OCI-LY1 (cell line): ENCODE measurements at regions not wholly inside any gene's neighbourhood (a gene's known extent, or its start where the extent isn't known, plus 50 kb on each side); places are given as distances from the start of the nearest gene placed in this dataset.

ENCODE experiments used
- H2AFZ ChIP-seq: fragments of 200-600 bp; sonication (generic), shearing (Covaris generic); 2 replicates; pipeline ENCODE4 v1.6.0; 2014; ENCODE audit warnings: antibody characterized with exemption, mild to moderate bottlenecking, low read length
- H3F3A ChIP-seq: fragments of 200-600 bp; sonication (generic), shearing (Covaris generic); 2 replicates; pipeline ENCODE4 v1.6.0; 2014; ENCODE audit warnings: mild to moderate bottlenecking, antibody characterized with exemption, low read length, moderate library complexity; ENCODE audit not compliant: insufficient read depth
- H3K27ac ChIP-seq: fragments of 200-600 bp; sonication (generic); 2 replicates; pipeline ENCODE4 v1.5.1; 2014; ENCODE audit warnings: low read length, mixed run types, mild to moderate bottlenecking, low read depth; ENCODE audit not compliant: poor library complexity, severe bottlenecking
- H3K27me3 ChIP-seq: fragments of 200-600 bp; sonication (generic); 2 replicates; pipeline ENCODE4 v1.6.0; 2014; ENCODE audit warnings: antibody characterized with exemption, mild to moderate bottlenecking, low read length, moderate library complexity; ENCODE audit not compliant: insufficient read depth
- H3K36me3 ChIP-seq: fragments of 200-600 bp; sonication (generic); 2 replicates; pipeline ENCODE4 v1.6.1; 2014; ENCODE audit warnings: mild to moderate bottlenecking, antibody characterized with exemption, low read length, moderate library complexity, mixed read lengths; ENCODE audit not compliant: insufficient read depth
- H3K4me1 ChIP-seq: fragments of 200-600 bp; sonication (generic); 2 replicates; pipeline ENCODE4 v1.5.1; 2014; ENCODE audit warnings: mild to moderate bottlenecking, low read length, moderate library complexity; ENCODE audit not compliant: insufficient read depth, severe bottlenecking
- H3K4me2 ChIP-seq: fragments of 200-600 bp; sonication (generic), shearing (Covaris generic); 2 replicates; pipeline ENCODE4 v1.6.1; 2014; ENCODE audit warnings: low read length
- H3K4me3 ChIP-seq: fragments of 200-600 bp; sonication (generic); 2 replicates; pipeline ENCODE4 v1.5.1; 2014; ENCODE audit warnings: low read length, low read depth, mild to moderate bottlenecking, mixed read lengths; ENCODE audit not compliant: poor library complexity, severe bottlenecking
- H3K79me2 ChIP-seq: fragments of 200-600 bp; shearing (Covaris generic); 2 replicates; pipeline ENCODE4 v1.6.1; 2016; ENCODE audit warnings: mixed run types, low read length, mixed read lengths; ENCODE audit not compliant: insufficient read depth
- H3K9ac ChIP-seq: fragments of 200-600 bp; sonication (generic), shearing (Covaris generic); 2 replicates; pipeline ENCODE4 v1.6.1; 2014; ENCODE audit warnings: mild to moderate bottlenecking, low read length, mixed read lengths
- H3K9me2 ChIP-seq: fragments of 200-600 bp; sonication (generic), shearing (Covaris generic); 2 replicates; pipeline ENCODE4 v1.6.1; 2014; ENCODE audit warnings: low read depth, mild to moderate bottlenecking, low read length, mixed read lengths
- H3K9me3 ChIP-seq: fragments of 200-600 bp; shearing (Covaris generic); 2 replicates; pipeline ENCODE4 v1.6.1; 2014; ENCODE audit warnings: low read length, mixed read lengths
- H4K20me1 ChIP-seq: fragments of 200-600 bp; sonication (generic), shearing (Covaris generic); 2 replicates; pipeline ENCODE4 v1.6.0; 2016; ENCODE audit warnings: mild to moderate bottlenecking, low read length; ENCODE audit not compliant: insufficient read depth
- EZH2 ChIP-seq: fragments of 200-600 bp; sonication (generic), shearing (Covaris generic); IDR thresholded peaks from 2 replicates; pipeline ENCODE4 v1.8.0; 2017; ENCODE audit warnings: borderline replicate concordance, mixed run types, mild to moderate bottlenecking, antibody characterized with exemption, low read length, moderate library complexity, mixed read lengths
- TF ChIP-seq, protein P1 (sequence below): fragments of 200-600 bp; sonication (generic), shearing (Covaris generic); IDR thresholded peaks from 2 replicates; pipeline ENCODE4 v1.5.1; 2017; ENCODE audit warnings: mild to moderate bottlenecking, antibody characterized with exemption, low read length, moderate library complexity, mixed read lengths

- H3K27ac ChIP-seq: no peak overlapping the region
- no peaks in the 10 kb centered on the region for H3K27me3 ChIP-seq
- no peak overlapping the region for H3K9ac ChIP-seq
- no peaks in the 10 kb centered on the region for H3K79me2 ChIP-seq
- no peaks in the 10 kb centered on the region for H3K9me2 ChIP-seq
- H2AFZ ChIP-seq: no peak overlapping the region
- no peak overlapping the region for H3K4me3 ChIP-seq
- H3F3A ChIP-seq: no peaks in the 10 kb centered on the region
- no peaks in the 10 kb centered on the region for H3K4me1 ChIP-seq
- no peaks in the 10 kb centered on the region for H3K9me3 ChIP-seq
- H4K20me1 ChIP-seq: no peaks in the 10 kb centered on the region
- TF ChIP-seq, protein P1, sequence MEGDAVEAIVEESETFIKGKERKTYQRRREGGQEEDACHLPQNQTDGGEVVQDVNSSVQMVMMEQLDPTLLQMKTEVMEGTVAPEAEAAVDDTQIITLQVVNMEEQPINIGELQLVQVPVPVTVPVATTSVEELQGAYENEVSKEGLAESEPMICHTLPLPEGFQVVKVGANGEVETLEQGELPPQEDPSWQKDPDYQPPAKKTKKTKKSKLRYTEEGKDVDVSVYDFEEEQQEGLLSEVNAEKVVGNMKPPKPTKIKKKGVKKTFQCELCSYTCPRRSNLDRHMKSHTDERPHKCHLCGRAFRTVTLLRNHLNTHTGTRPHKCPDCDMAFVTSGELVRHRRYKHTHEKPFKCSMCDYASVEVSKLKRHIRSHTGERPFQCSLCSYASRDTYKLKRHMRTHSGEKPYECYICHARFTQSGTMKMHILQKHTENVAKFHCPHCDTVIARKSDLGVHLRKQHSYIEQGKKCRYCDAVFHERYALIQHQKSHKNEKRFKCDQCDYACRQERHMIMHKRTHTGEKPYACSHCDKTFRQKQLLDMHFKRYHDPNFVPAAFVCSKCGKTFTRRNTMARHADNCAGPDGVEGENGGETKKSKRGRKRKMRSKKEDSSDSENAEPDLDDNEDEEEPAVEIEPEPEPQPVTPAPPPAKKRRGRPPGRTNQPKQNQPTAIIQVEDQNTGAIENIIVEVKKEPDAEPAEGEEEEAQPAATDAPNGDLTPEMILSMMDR: no peak
- no peak for TF ChIP-seq EZH2
- H3K36me3 ChIP-seq: no peaks in the 10 kb centered on the region
- no peak overlapping the region for H3K4me2 ChIP-seq
Observed at GRCh38 chr1:239262538-239262937, 123.8 kb upstream of the CHRM3 start.

- Histone ChIP-seq H3K27me3 (no peaks in the 10 kb centered on the region), H3F3A (no peaks in the 10 kb centered on the region), H3K9me3 (no peaks in the 10 kb centered on the region), H3K4me3 (no peak overlapping the region), H3K36me3 (no peaks in the 10 kb centered on the region), H3K4me1 (no peaks in the 10 kb centered on the region), H3K9me2 (no peaks in the 10 kb centered on the region), H3K9ac (no peak overlapping the region), H3K4me2 (no peak overlapping the region), H2AFZ (no peak overlapping the region), H4K20me1 (no peaks in the 10 kb centered on the region), H3K79me2 (no peaks in the 10 kb centered on the region), H3K27ac (no peak overlapping the region)
- no peak for TF ChIP-seq EZH2
- TF ChIP-seq, protein P1: no peak
Observed at GRCh38 chr1:239261521-239261920, 124.8 kb upstream of the CHRM3 start.

DNA sequence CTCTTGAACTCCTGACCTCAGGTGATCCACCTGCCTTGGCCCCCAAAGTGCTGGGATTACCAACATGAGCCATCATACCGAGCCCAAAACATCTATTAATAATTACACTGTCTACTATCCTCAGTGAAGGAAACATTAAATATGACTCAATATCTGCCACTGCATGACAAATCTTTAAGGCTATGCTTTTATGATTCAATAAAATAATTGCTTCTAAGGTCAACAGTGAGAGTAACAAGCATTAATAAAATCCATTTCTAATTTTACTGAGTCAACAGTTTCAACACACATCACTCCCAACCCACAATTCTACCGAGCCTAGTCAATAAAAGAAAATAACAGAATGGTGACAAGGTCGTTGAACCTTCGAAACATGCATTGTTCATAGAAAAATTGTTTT, 125.5 kb upstream of the CHRM3 start:
- H3K4me2 ChIP-seq: no peak overlapping the region
- no peaks in the 10 kb centered on the region for H3K4me1 ChIP-seq
- H3K27me3 ChIP-seq: no peaks in the 10 kb centered on the region
- no peaks in the 10 kb centered on the region for H3K36me3 ChIP-seq
- no peak overlapping the region for H2AFZ ChIP-seq
- no peaks in the 10 kb centered on the region for H3K9me3 ChIP-seq
- H3K27ac ChIP-seq: no peak overlapping the region
- H4K20me1 ChIP-seq: no peaks in the 10 kb centered on the region
- no peaks in the 10 kb centered on the region for H3K9me2 ChIP-seq
- no peak overlapping the region for H3K9ac ChIP-seq
- TF ChIP-seq EZH2: no peak
- TF ChIP-seq, protein P1: no peak
- H3K79me2 ChIP-seq: no peaks in the 10 kb centered on the region
- no peak overlapping the region for H3K4me3 ChIP-seq
- no peaks in the 10 kb centered on the region for H3F3A ChIP-seq
